Dedifferentiated amniotic fluid mesenchymal stem cell (primary cell): ENCODE measurements at regions not wholly inside any gene's neighbourhood (a gene's known extent, or its start where the extent isn't known, plus 50 kb on each side); places are given as distances from the start of the nearest gene placed in this dataset.
A peak's percentile ranks its signal among the peaks of the same experiment; 100 is the strongest.

Source experiments
- DNase-seq: peaks from one replicate; pipeline ENCODE4 v3.0.0-alpha.2; 2016; ENCODE audit errors: extremely low spot score

GRCh38 chr14:61625165-61625564 is 70.1 kb upstream of the HIF1A start:
- DNase-seq, result no peak

GRCh38 chr14:61627612-61628011 is 67.7 kb upstream of the HIF1A start:
- no peak for DNase-seq

- DNase-seq, result no peak
Measured at GRCh38 chr14:61628016-61628725, 67.1 kb upstream of the HIF1A start.

GRCh38 chr14:61630399-61631044 is 64.8 kb upstream of the HIF1A start:
- DNase-seq, result no peak

- DNase-seq, result no peak
Measured at GRCh38 chr14:61631045-61631687, 64.1 kb upstream of the HIF1A start.

GRCh38 chr14:61632401-61632800 is 62.9 kb upstream of the HIF1A start:
- DNase-seq, result no peak

GRCh38 chr14:61632807-61633206 is 62.5 kb upstream of the HIF1A start:
- DNase-seq, result no peak

- DNase-seq, result no peak
Measured at GRCh38 chr14:61636291-61636690, 59.0 kb upstream of the HIF1A start.

- no peak for DNase-seq
Measured at GRCh38 chr14:61636779-61637178, 58.5 kb upstream of the HIF1A start.

- DNase-seq, result no peak
Measured at GRCh38 chr14:61638595-61639387, 56.5 kb upstream of the HIF1A start.

- no peak for DNase-seq
Measured at GRCh38 chr14:61640158-61641136, 54.9 kb upstream of the HIF1A start.

- DNase-seq, result peak; percentile 94
Measured at GRCh38 chr14:61641914-61642613, 53.2 kb upstream of the HIF1A start.

- no peak for DNase-seq
Measured at GRCh38 chr14:61642614-61642982, 52.7 kb upstream of the HIF1A start.

GRCh38 chr14:61643555-61643954 is 51.8 kb upstream of the HIF1A start:
- peak; percentile 83 for DNase-seq

- no peak for DNase-seq
Measured at GRCh38 chr14:61644175-61644574, 51.1 kb upstream of the HIF1A start.

GRCh38 chr14:61644834-61645233 is 50.5 kb upstream of the HIF1A start:
- no peak for DNase-seq

GRCh38 chr14:61645247-61645646 is 50.1 kb upstream of the HIF1A start:
- no peak for DNase-seq
